ENCODE measurements at regions not wholly inside any gene's neighbourhood (a gene's known extent, or its start where the extent isn't known, plus 50 kb on each side); places are given as distances from the start of the nearest gene placed in this dataset.

GRCh38 chr1:38476111-38476849 lies 383.3 kb downstream of the RRAGC start:
- TF ChIP-seq CTCF (IDR thresholded peaks at IDR 0.05) (no peak), POLR2A (IDR thresholded peaks at IDR 0.05) (no peak), EP300 (IDR thresholded peaks at IDR 0.05) (no peak)
